Midbrain (tissue), 1 donor: ENCODE measurements at regions not wholly inside any gene's neighbourhood (a gene's known extent, or its start where the extent isn't known, plus 50 kb on each side); places are given as distances from the start of the nearest gene placed in this dataset.
"Not testable (repeated sequence)": the region's sequence is repeated elsewhere in the genome, so short reads cannot be mapped to it uniquely, and the experiment has no call there.

Source experiments
- DNase-seq: peaks from one replicate; lab custom pipeline; 2025; lab: John Stamatoyannopoulos, UW

- DNase-seq, result no peak
These were observed 340.8 kb upstream of the NDST4 start for GRCh38 chr4:115454228-115454627.

DNA sequence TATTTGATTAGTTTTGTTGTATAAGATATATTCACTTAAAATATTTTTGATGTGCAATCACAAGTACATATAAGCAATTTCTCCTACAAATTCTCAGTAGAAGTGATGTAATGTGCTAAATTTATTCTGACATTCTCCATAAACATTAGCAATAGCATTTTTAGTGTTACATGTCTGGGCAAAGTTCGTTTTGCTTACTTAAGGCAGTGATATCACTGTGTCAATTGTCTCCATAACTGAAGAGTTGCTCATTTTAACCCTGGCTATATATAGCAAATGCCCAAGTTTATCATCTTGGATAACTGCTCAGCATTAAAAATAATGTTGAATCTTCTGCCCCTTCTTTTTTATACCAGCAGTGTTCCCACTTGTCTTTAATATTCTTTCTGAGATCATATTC, 340.0 kb upstream of the NDST4 start:
- DNase-seq, result no peak

GRCh38 chr4:115452229-115452628, 338.8 kb upstream of the NDST4 start:
- not testable (repeated sequence) for DNase-seq

- DNase-seq, result no peak
These were observed 324.3 kb upstream of the NDST4 start for GRCh38 chr4:115437739-115438138.

DNA sequence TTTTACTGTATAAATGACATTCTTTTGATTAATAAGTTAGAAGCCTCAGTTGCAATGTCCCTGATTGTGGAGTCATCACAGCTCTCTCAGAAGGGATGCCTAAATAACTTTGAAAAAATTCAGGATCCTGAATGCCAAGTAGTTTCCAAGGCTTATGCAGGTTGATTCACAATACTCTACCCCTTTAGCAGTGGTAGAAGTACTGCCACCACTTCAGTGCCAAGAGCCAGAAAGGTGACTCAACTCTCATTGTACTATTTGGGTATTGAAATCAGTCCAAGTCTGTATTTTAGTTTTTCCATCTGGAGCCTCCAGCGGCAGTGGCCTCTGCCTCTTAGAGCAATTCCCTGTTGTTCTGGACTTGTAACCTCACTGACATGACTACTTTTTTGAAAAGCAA, 320.1 kb upstream of the NDST4 start:
- DNase-seq, result no peak

- DNase-seq, result no peak
These were observed 316.6 kb upstream of the NDST4 start for GRCh38 chr4:115430024-115430423.

DNA sequence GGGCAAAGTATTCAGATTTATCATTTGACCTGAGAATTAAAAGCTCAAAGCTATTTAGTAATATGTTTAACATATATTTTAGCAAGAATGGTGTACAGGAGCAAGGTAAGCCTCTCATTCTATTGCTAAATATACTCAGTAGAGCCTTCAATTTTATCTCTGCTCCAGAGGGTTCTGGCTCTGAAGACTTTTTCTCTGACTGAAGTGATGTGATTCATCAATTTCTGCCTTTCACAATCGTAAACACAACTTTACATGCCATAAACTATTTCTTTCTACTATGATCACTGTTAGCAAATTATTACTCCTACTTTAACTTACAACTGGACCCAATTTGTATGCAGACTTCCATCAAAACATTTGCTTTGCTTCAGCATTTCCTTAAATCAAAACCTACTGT, 315.0 kb upstream of the NDST4 start:
- DNase-seq, result no peak

DNA sequence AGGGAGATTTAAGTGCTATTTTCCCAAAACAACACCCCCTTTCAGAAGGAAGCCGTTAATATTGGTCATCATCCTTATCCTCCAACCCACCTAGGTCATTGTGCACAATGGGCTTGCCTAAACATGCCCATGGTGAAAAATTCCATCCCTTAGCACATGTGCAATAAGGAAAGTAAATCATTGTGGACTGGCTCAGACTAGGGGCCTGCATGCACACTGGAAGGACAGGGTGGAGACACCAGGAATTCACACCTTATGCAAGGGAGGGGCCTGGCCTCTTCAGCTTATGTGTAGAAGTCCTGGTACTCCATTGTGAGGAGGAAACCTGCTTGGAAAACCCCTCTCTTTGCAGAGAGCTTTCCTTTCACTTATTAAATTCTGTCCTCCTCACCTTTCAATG, 311.4 kb upstream of the NDST4 start:
- no peak for DNase-seq

DNA sequence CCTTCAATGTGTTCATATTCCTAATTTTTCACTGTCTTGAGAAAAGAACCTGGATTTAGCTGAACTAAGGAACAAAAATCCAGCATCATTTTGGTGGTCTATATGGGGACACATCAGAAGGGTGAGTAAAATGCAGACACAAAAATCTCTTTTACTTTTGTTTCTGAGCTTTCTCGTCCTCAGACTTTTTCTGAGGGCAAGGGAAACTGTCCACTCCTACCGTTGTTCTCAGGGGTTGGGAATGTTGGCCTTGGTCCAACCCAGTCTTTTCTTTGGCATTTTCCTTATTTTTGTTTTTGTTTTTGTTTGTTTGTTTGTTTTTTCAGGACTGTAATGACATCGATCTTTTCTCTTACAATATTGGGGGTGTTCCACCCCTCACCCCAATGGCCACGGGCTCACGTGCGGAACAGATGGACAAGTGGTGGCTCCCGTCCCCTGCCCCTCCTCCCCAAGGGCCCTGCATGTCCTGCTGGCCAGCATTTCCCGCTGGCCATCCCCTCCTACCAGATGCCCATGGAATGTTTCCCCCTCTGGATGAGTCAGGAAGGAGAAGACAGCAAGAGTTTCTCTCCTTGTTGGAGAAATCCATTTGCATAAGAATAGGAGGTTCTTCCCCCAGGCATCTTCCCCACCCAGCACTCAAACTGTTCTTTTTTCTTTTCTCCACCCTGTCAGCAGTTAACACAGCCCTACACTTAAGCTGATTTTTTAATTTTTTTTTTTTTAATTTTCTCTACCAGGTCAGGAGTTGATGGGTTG, 305.4 kb upstream of the NDST4 start:
- no peak for DNase-seq

- DNase-seq, result no peak
These were observed 282.6 kb upstream of the NDST4 start for GRCh38 chr4:115396034-115396433.

GRCh38 chr4:115376866-115377265, 263.4 kb upstream of the NDST4 start:
- DNase-seq, result no peak

DNA sequence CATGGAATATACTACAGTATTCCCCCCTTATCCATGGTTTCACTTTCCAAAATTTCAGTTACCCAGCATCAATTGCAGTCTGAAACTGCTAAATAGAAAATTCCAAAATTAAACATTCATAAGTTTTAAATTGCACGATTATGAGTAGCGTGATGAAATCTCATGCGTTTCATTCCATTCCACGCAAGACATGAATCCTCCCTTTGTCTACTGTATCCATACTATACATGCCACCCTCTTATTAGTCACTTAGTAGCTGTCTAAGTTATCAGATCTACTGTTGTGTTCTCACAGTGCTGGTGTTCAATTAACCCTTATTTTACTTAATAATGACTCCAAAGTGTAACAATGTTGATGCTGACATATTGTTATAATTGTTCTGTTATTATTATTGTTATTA, 261.2 kb upstream of the NDST4 start:
- no peak for DNase-seq

DNA sequence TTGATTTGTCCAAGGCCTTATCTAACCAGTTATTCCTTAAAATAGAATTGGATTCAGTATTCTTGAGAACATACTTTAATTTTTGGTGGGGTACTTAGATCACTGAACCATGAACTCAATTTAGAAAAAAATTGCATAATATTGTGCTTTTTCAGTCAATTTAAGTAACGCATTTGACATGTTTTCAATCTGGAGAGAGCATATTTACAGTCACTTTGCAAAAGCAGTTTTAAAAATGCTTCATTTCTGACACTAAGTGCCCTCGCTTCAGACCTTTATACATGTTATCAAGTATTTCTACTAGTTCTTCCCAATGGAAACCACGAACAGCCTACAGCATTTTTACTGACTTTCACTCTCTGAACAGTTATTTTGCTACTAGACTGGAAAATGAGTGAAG, 257.1 kb upstream of the NDST4 start:
- no peak for DNase-seq

- DNase-seq, result no peak
These were observed 256.6 kb upstream of the NDST4 start for GRCh38 chr4:115370012-115370411.

GRCh38 chr4:115366390-115366789, 253.0 kb upstream of the NDST4 start:
- DNase-seq, result no peak

DNA sequence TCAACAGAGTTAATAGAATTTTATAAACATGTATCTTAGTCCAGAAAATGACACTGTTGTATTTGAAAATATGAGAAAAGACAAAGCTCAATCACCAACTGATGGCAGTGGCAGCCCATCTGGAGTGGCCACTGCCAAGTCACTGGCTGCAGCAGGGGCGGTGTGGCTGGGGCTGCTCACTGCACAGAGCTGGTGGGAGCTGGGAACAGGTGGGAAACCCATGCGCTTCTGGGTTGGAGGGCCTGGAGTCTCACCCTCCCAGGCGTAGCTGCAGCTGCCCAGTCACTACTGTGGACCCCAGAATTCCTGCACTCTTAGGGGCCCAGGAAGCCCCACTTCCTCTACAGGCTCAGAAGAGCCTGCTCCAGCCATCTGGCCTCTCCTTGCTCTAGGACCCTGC, 251.8 kb upstream of the NDST4 start:
- DNase-seq, result no peak

DNA sequence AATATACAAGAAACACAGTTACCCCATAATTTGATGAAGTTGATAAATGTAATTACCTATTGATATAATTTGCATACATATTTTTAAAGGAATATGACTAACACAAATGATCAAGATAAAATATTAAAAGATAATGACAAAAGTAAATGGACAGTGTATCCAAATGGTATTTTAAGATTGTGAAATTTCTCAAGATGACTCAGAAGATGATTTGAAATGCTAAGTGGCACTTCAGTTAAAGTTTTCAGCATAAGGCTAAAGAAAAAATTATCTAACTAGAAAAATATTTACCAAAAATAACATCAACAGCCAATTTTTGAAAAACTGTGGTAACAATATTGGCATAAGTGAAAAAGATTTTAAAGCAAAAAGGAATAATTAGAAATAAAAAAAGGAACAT, 248.4 kb upstream of the NDST4 start:
- no peak for DNase-seq

- DNase-seq, result no peak
These were observed 247.0 kb upstream of the NDST4 start for GRCh38 chr4:115360431-115360830.

DNA sequence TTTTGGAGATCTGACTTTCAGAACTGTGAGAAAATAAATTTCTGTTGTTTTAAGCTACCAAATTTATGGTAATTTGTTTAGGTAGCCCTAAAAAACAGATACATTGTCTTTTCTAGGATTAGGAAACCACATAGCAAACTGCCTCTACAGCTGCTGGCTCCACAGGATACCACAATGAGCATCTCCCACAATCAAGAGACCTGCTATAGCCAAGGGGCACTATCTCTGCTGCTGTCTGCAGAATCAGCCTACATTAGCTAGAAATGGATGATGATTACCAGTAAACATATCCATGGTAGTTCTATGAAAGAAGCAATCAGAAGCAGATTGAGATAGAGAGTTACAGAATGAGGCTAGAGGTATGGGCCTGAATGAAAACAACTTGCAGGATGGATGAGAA, 244.4 kb upstream of the NDST4 start:
- DNase-seq, result no peak

DNA sequence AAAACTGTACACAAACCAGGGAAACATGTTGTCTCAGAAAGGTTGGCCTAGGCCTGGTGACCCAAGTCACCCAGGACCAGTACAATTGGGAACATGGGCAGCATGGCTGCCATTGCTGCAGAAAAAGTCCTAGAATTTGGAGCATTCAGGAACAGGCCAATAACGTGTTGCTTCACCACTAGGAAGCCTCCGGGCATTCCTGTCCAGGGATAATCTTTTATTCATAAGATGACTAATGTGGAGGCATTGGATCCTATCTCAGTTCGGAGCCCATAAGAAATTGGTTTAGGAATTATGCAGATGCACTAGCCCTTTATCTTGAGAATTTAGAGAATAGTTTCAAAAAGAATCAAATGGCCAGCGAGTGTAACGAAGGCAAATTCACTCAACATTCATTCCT, 242.8 kb upstream of the NDST4 start:
- no peak for DNase-seq

DNA sequence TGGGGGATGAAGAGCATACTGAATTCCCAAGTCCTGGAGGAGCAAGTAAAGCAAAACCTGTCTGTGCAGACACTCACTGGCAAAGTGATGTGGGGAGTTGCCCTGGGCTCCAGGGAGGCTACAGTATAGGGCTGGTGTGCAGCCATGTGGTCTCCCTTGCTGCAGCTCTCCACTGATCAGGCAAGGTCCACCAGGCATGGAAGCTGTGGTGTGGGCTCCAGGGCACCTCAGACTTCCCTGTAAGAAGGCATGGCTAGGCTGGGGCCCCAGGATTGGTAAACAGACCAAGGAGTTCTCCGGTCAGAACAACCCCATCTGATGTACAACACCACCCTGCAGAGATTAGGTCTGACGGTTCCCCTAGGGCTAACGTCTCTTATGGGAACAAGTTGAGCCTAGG, 241.9 kb upstream of the NDST4 start:
- DNase-seq, result no peak

DNA sequence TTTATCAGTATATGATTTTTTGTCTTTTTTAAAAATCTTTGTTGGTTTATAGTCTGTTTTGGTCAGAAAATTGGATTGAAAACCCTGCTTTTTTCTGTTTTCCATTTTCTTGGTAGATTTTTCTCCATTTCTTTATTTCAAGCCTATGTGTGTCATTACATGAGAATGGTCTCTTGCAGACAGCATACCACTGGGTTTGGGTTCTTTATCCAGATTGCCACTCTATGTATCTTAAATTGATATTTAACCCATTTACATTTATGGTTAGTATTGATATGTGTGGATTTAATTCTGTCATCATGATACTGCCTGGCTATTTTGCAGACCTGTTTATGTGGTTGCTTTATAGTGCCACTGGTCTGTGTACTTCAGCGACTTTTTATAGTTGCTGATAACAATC, 239.9 kb upstream of the NDST4 start:
- no peak for DNase-seq

- DNase-seq, result no peak
These were observed 229.8 kb upstream of the NDST4 start for GRCh38 chr4:115343171-115343570.

DNA sequence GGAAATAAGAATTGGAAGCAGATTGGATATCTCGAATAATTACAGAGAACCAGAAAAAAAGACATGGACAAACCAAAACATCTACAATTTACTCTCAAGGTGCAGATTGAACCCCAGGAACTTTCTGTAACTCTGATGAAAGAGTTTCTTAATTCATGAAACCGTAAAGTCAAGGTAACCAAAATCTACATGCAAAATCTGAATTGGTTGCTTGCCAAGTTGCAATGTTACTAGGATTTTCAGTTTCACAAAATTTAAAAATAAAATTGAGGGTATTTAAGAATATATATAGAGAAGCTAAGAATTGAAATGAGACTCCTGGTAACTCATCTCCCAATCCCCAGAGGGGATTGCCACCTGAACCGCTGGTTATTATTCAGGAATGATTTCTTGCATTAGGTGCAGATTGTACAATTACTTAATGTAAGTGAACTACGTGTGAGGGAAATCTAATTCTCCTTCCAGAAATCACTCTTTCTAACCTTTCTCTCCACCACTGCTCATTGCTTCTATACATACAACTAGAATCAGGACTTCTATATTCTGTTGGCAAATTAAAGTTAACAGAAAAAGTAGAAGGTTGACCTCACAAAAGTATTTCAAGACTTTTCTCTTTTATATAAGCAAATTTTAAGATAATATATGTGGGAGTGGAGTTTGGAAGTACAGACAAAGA, 221.5 kb upstream of the NDST4 start:
- DNase-seq, result no peak
